ENCODE measurements at regions not wholly inside any gene's neighbourhood (a gene's known extent, or its start where the extent isn't known, plus 50 kb on each side); places are given as distances from the start of the nearest gene placed in this dataset.

DNA sequence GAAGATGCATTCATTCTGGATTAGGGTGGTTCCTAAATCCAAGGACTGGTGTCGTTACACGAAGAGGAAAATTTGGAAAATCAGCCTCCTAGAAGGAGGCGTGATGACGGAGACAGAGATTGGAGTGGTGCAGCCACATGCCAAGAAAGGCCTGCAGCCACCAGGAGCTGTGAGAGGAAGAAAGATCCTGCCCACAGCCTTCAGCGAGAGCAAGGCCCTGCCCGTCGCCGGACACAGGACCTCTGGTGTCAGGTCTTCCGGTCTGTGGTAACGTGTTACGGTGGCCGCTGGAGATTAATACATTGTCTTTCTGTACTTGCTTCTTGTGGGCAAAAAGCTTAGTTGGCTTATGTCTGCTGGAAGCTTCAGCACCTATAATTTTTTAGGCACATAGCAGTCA is 1045.8 kb downstream of the BRD1 start:
- TF ChIP-seq, protein P1, sequence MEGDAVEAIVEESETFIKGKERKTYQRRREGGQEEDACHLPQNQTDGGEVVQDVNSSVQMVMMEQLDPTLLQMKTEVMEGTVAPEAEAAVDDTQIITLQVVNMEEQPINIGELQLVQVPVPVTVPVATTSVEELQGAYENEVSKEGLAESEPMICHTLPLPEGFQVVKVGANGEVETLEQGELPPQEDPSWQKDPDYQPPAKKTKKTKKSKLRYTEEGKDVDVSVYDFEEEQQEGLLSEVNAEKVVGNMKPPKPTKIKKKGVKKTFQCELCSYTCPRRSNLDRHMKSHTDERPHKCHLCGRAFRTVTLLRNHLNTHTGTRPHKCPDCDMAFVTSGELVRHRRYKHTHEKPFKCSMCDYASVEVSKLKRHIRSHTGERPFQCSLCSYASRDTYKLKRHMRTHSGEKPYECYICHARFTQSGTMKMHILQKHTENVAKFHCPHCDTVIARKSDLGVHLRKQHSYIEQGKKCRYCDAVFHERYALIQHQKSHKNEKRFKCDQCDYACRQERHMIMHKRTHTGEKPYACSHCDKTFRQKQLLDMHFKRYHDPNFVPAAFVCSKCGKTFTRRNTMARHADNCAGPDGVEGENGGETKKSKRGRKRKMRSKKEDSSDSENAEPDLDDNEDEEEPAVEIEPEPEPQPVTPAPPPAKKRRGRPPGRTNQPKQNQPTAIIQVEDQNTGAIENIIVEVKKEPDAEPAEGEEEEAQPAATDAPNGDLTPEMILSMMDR (IDR thresholded peaks at IDR 0.05; ENCODE audit: insufficient read depth, low read length, poor library complexity, severe bottlenecking) = no peak
- no peak for DNase-seq (ENCODE audit: extremely low read depth, insufficient read length)
- Histone ChIP-seq H3K4me3 (replicated peaks; ENCODE audit: low read depth, low read length) (no peak overlapping the region), H3K27me3 (replicated peaks; ENCODE audit: control insufficient read depth, insufficient read depth, low read length) (no peaks in the 10 kb centered on the region), H3K36me3 (ENCODE audit: control insufficient read depth, insufficient read depth, low read length) (no peaks in the 10 kb centered on the region)

- no peaks in the 10 kb centered on the region for H3K36me3 ChIP-seq (ENCODE audit: control insufficient read depth, insufficient read depth, low read length)
- no peak for DNase-seq (ENCODE audit: extremely low read depth, insufficient read length)
Observed at GRCh38 chr22:48781391-48781790, 1046.3 kb downstream of the BRD1 start.

GRCh38 chr22:48780597-48781277 is 1046.9 kb downstream of the BRD1 start:
- no peaks in the 10 kb centered on the region for H3K36me3 ChIP-seq (ENCODE audit: control insufficient read depth, insufficient read depth, low read length)
- H3K4me3 ChIP-seq (replicated peaks; ENCODE audit: low read depth, low read length) = no peak overlapping the region
- H3K27me3 ChIP-seq (replicated peaks; ENCODE audit: control insufficient read depth, insufficient read depth, low read length) = no peaks in the 10 kb centered on the region
- TF ChIP-seq, protein P1 (IDR thresholded peaks at IDR 0.05; ENCODE audit: insufficient read depth, low read length, poor library complexity, severe bottlenecking) = no peak
- DNase-seq (ENCODE audit: extremely low read depth, insufficient read length) = no peak

More at GRCh38 chr22:48781391-48781790, 1046.3 kb downstream of the BRD1 start:
- Histone ChIP-seq H3K27me3 (replicated peaks; ENCODE audit: control insufficient read depth, insufficient read depth, low read length) (no peaks in the 10 kb centered on the region), H3K4me3 (replicated peaks; ENCODE audit: low read depth, low read length) (no peak overlapping the region)
- TF ChIP-seq, protein P1 (IDR thresholded peaks at IDR 0.05; ENCODE audit: insufficient read depth, low read length, poor library complexity, severe bottlenecking) = no peak

GRCh38 chr22:48779661-48780596 is 1047.7 kb downstream of the BRD1 start:
- H3K36me3 ChIP-seq (ENCODE audit: control insufficient read depth, insufficient read depth, low read length) = no peaks in the 10 kb centered on the region
- TF ChIP-seq, protein P1 (IDR thresholded peaks at IDR 0.05; ENCODE audit: insufficient read depth, low read length, poor library complexity, severe bottlenecking) = no peak
- no peak overlapping the region for H3K4me3 ChIP-seq (replicated peaks; ENCODE audit: low read depth, low read length)
- DNase-seq (ENCODE audit: extremely low read depth, insufficient read length) = no peak
- no peaks in the 10 kb centered on the region for H3K27me3 ChIP-seq (replicated peaks; ENCODE audit: control insufficient read depth, insufficient read depth, low read length)

GRCh38 chr22:48779211-48779643 is 1048.4 kb downstream of the BRD1 start:
- Histone ChIP-seq H3K4me3 (replicated peaks; ENCODE audit: low read depth, low read length) (no peak overlapping the region), H3K36me3 (ENCODE audit: control insufficient read depth, insufficient read depth, low read length) (no peaks in the 10 kb centered on the region), H3K27me3 (replicated peaks; ENCODE audit: control insufficient read depth, insufficient read depth, low read length) (no peaks in the 10 kb centered on the region)
- no peak for DNase-seq (ENCODE audit: extremely low read depth, insufficient read length)
- TF ChIP-seq, protein P1 (IDR thresholded peaks at IDR 0.05; ENCODE audit: insufficient read depth, low read length, poor library complexity, severe bottlenecking) = no peak
